HEK293 (cell line): ENCODE measurements at regions not wholly inside any gene's neighbourhood (a gene's known extent, or its start where the extent isn't known, plus 50 kb on each side); places are given as distances from the start of the nearest gene placed in this dataset.
A peak's percentile ranks its signal among the peaks of the same experiment; 100 is the strongest.

Experiments used
- CTCF ChIA-PET: fragments of 350-600 bp; formaldehyde crosslinking; extraction: SDS; loops from one replicate; lab custom pipeline; 2021; ENCODE audit warnings: antibody characterized with exemption; lab: Yijun Ruan, JAX
- POLR2A ChIA-PET: fragments of 300-600 bp; formaldehyde crosslinking; extraction: SDS; loops from one replicate; lab custom pipeline; 2020; ENCODE audit warnings: antibody characterized with exemption, inconsistent platforms; lab: Yijun Ruan, JAX
- H3K27ac ChIP-seq: fragments of 200-500 bp; sonication (Bioruptor generic); 2 replicates; pipeline ENCODE4 v1.5.1; 2014; ENCODE audit warnings: low read depth, low read length, control low read depth, inconsistent platforms; ENCODE audit errors: extremely low read depth
- H3K36me3 ChIP-seq, 2 experiments: fragments of 200-500 bp in 1 of 2; sonication (Bioruptor generic) in 1 of 2; 1 replicate in 1 of 2; 2 replicates in 1 of 2; pipeline ENCODE4 v1.5.1; 2014 to 2017; ENCODE audit warnings: inconsistent platforms in 2 of 2, low read length in 2 of 2; ENCODE audit not compliant: control insufficient read depth in 2 of 2, insufficient read depth in 1 of 2
- H3K4me1 ChIP-seq: fragments of 200-500 bp; sonication (Bioruptor generic); 2 replicates; pipeline ENCODE4 v1.5.1; 2014; ENCODE audit warnings: mild to moderate bottlenecking, low read length, inconsistent platforms; ENCODE audit not compliant: control insufficient read depth, insufficient read depth
- H3K4me3 ChIP-seq: 2 replicates; pipeline ENCODE4 v1.5.1; 2011; ENCODE audit warnings: low read depth, mild to moderate bottlenecking, control low read depth, low read length, moderate library complexity
- H3K9me3 ChIP-seq: fragments of 200-500 bp; sonication (Bioruptor generic); 2 replicates; pipeline ENCODE4 v1.5.1; 2014; ENCODE audit warnings: low read depth, low read length, inconsistent platforms; ENCODE audit not compliant: control insufficient read depth, insufficient read depth
- EGR2 ChIP-seq: fragments of 450-650 bp; formaldehyde crosslinking; IDR thresholded peaks from 2 replicates; pipeline ENCODE4 v1.5.1; 2016; ENCODE audit warnings: low read depth, missing biosample characterization, missing genetic modification characterization
- GLIS1 ChIP-seq: fragments of 450-650 bp; formaldehyde crosslinking; IDR thresholded peaks from 2 replicates; pipeline ENCODE4 v1.5.1; 2016; ENCODE audit warnings: missing biosample characterization, missing genetic modification characterization
- OSR2 ChIP-seq: fragments of 450-650 bp; formaldehyde crosslinking; IDR thresholded peaks from 2 replicates; pipeline ENCODE4 v1.5.1; 2016; ENCODE audit warnings: missing biosample characterization, missing genetic modification characterization
- SCRT1 ChIP-seq: fragments of 450-650 bp; formaldehyde crosslinking; IDR thresholded peaks from 2 replicates; pipeline ENCODE4 v1.5.1; 2016; ENCODE audit warnings: missing biosample characterization, missing genetic modification characterization, borderline replicate concordance
- SCRT2 ChIP-seq: fragments of 450-650 bp; formaldehyde crosslinking; IDR thresholded peaks from 2 replicates; pipeline ENCODE4 v1.5.1; 2016; ENCODE audit warnings: missing biosample characterization, missing genetic modification characterization
- YY1 ChIP-seq: fragments of 450-650 bp; formaldehyde crosslinking; IDR thresholded peaks from 2 replicates; pipeline ENCODE4 v1.5.1; 2018; ENCODE audit warnings: missing biosample characterization, missing genetic modification characterization
- ZBTB21 ChIP-seq: fragments of 450-650 bp; formaldehyde crosslinking; IDR thresholded peaks from 2 replicates; pipeline ENCODE4 v1.5.1; 2017; ENCODE audit warnings: missing biosample characterization, missing genetic modification characterization
- ZEB2 ChIP-seq: fragments of 450-650 bp; formaldehyde crosslinking; IDR thresholded peaks from 2 replicates; pipeline ENCODE4 v1.5.1; 2016; ENCODE audit warnings: missing biosample characterization, missing genetic modification characterization
- ZFHX2 ChIP-seq: fragments of 450-650 bp; formaldehyde crosslinking; conservative IDR thresholded peaks from 2 replicates; pipeline ENCODE4 v1.5.1; 2016; ENCODE audit warnings: missing biosample characterization, missing genetic modification characterization
- ZFP3 ChIP-seq: fragments of 450-650 bp; formaldehyde crosslinking; IDR thresholded peaks from 2 replicates; pipeline ENCODE4 v1.5.1; 2016; ENCODE audit warnings: low read depth, missing biosample characterization, missing genetic modification characterization
- ZNF221 ChIP-seq: fragments of 450-650 bp; formaldehyde crosslinking; IDR thresholded peaks from 2 replicates; pipeline ENCODE4 v1.5.1; 2017; ENCODE audit warnings: missing biosample characterization, missing genetic modification characterization, borderline replicate concordance
- ZNF394 ChIP-seq: fragments of 450-650 bp; formaldehyde crosslinking; IDR thresholded peaks from 2 replicates; pipeline ENCODE4 v1.5.1; 2016; ENCODE audit warnings: missing biosample characterization, missing genetic modification characterization, mild to moderate bottlenecking, moderate library complexity, borderline replicate concordance
- ZNF747 ChIP-seq: fragments of 450-650 bp; formaldehyde crosslinking; IDR thresholded peaks from 2 replicates; pipeline ENCODE4 v1.5.1; 2016; ENCODE audit warnings: missing biosample characterization, missing genetic modification characterization
- TF ChIP-seq, protein P1 (sequence below): fragments of 450-650 bp; formaldehyde crosslinking; IDR thresholded peaks from 2 replicates; pipeline ENCODE4 v1.5.1; 2016; ENCODE audit warnings: missing biosample characterization, missing genetic modification characterization
- TF ChIP-seq, protein P2 (sequence below): fragments of 450-650 bp; formaldehyde crosslinking; IDR thresholded peaks from 2 replicates; pipeline ENCODE4 v1.5.0; 2017; ENCODE audit warnings: missing biosample characterization, missing genetic modification characterization, borderline replicate concordance
- TF ChIP-seq, protein P3 (sequence below): fragments of 450-650 bp; formaldehyde crosslinking; IDR thresholded peaks from 2 replicates; pipeline ENCODE4 v1.5.1; 2017; ENCODE audit warnings: missing biosample characterization, missing genetic modification characterization
- TF ChIP-seq, protein P4 (sequence below): fragments of 450-650 bp; formaldehyde crosslinking; IDR thresholded peaks from 2 replicates; pipeline ENCODE4 v1.5.1; 2016; ENCODE audit warnings: missing biosample characterization, missing genetic modification characterization, borderline replicate concordance

GRCh38 chr6:4346659-4347333 is 211.4 kb upstream of the ECI2 start:
- TF ChIP-seq SCRT2 (tag by site-specific recombination) = peak; percentile 92
- no peak for TF ChIP-seq ZFP3 (tag by site-specific recombination)
- TF ChIP-seq SCRT1 (tag by site-specific recombination) = peak; percentile 67; the same call in 1 of the 2 replicates
- H3K4me3 ChIP-seq = no peak overlapping the region
- CTCF ChIA-PET = interaction anchor here (0.7 kb wide), 1 partner anchor 33 kb away, joined by 3 read pairs; no protein-coding TSS in a partner anchor
- no peak overlapping the region for H3K27ac ChIP-seq
- POLR2A ChIA-PET = no interaction called here
- H3K36me3 ChIP-seq = no peaks in the 10 kb centered on the region
- H3K4me1 ChIP-seq = peaks cover 8% of the 10 kb centered on the region; the same call in 1 of the 2 replicates
- H3K9me3 ChIP-seq = no peaks in the 10 kb centered on the region

GRCh38 chr6:4345543-4345942 is 210.2 kb upstream of the ECI2 start:
- Histone ChIP-seq H3K36me3 (no peaks in the 10 kb centered on the region), H3K4me1 (peaks cover 8% of the 10 kb centered on the region; the same call in 1 of the 2 replicates), H3K9me3 (no peaks in the 10 kb centered on the region)
- POLR2A ChIA-PET = no interaction called here
- TF ChIP-seq GLIS1 (tag by site-specific recombination) (peak; percentile 85), YY1 (tag by site-specific recombination) (0 out of 2 replicates have a peak, but pooled peaks have one; percentile 19), EGR2 (tag by site-specific recombination) (peak; percentile 8; the same call in 1 of the 2 replicates), ZNF747 (tag by site-specific recombination) (no peak), ZFHX2 (tag by site-specific recombination) (peak; percentile 45)
- TF ChIP-seq, protein P1, sequence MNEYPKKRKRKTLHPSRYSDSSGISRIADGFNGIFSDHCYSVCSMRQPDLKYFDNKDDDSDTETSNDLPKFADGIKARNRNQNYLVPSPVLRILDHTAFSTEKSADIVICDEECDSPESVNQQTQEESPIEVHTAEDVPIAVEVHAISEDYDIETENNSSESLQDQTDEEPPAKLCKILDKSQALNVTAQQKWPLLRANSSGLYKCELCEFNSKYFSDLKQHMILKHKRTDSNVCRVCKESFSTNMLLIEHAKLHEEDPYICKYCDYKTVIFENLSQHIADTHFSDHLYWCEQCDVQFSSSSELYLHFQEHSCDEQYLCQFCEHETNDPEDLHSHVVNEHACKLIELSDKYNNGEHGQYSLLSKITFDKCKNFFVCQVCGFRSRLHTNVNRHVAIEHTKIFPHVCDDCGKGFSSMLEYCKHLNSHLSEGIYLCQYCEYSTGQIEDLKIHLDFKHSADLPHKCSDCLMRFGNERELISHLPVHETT = no peak
- TF ChIP-seq, all 188 proteins: peak for 4
- Histone ChIP-seq H3K4me3 (no peak overlapping the region), H3K27ac (no peak overlapping the region)
- CTCF ChIA-PET = interaction anchor here (2.0 kb wide), 1 partner anchor 9 kb away, joined by 10 read pairs; no protein-coding TSS in a partner anchor

DNA sequence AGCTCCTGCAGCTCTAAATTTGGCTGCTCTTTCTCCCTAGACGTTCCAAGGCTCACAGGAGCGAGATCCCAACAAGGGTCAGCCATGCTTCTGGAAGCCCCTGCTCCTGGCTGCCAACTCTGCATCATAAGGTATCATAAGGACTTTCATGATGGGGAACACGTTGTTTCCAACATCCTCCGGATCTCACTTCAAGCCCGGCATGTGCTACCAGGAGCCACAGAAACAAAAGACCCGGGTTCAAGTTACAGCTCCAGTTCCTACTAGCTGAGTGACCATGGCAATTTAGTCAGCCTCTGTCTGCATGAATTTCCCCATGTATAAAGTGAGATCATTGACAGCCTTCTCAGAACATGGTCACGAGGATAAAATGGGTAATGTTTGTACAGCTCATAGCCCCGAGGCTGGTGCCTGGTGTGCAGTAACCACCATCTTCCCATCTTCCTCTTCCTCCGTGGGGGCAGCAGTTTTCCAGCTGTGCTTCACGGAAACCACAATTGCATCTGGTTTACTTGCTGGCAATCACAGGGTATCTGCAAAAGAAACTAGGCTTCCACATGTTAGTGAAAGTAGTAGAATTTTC is 209.0 kb upstream of the ECI2 start:
- H3K27ac ChIP-seq = no peak overlapping the region
- no peak overlapping the region for H3K4me3 ChIP-seq
- peaks cover 8% of the 10 kb centered on the region; the same call in 1 of the 2 replicates for H3K4me1 ChIP-seq
- no peaks in the 10 kb centered on the region for H3K36me3 ChIP-seq
- H3K9me3 ChIP-seq = no peaks in the 10 kb centered on the region
- POLR2A ChIA-PET = interaction anchor here (0.5 kb wide), 1 partner anchor 1065 kb away, joined by 5 read pairs; no protein-coding TSS in a partner anchor
- CTCF ChIA-PET = interaction anchor here (2.0 kb wide), 1 partner anchor 10 kb away, joined by 10 read pairs; no protein-coding TSS in a partner anchor
- TF ChIP-seq OSR2 (tag by site-specific recombination) (peak; percentile 61), ZNF221 (tag by site-specific recombination) (no peak), ZNF394 (tag by site-specific recombination) (0 out of 2 replicates have a peak, but pooled peaks have one; percentile 29), ZEB2 (tag by site-specific recombination) (0 out of 2 replicates have a peak, but pooled peaks have one; percentile 62), ZBTB21 (no peak)
- TF ChIP-seq, protein P2, sequence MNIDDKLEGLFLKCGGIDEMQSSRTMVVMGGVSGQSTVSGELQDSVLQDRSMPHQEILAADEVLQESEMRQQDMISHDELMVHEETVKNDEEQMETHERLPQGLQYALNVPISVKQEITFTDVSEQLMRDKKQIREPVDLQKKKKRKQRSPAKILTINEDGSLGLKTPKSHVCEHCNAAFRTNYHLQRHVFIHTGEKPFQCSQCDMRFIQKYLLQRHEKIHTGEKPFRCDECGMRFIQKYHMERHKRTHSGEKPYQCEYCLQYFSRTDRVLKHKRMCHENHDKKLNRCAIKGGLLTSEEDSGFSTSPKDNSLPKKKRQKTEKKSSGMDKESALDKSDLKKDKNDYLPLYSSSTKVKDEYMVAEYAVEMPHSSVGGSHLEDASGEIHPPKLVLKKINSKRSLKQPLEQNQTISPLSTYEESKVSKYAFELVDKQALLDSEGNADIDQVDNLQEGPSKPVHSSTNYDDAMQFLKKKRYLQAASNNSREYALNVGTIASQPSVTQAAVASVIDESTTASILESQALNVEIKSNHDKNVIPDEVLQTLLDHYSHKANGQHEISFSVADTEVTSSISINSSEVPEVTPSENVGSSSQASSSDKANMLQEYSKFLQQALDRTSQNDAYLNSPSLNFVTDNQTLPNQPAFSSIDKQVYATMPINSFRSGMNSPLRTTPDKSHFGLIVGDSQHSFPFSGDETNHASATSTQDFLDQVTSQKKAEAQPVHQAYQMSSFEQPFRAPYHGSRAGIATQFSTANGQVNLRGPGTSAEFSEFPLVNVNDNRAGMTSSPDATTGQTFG (tag by site-specific recombination) = no peak
- TF ChIP-seq, protein P3, sequence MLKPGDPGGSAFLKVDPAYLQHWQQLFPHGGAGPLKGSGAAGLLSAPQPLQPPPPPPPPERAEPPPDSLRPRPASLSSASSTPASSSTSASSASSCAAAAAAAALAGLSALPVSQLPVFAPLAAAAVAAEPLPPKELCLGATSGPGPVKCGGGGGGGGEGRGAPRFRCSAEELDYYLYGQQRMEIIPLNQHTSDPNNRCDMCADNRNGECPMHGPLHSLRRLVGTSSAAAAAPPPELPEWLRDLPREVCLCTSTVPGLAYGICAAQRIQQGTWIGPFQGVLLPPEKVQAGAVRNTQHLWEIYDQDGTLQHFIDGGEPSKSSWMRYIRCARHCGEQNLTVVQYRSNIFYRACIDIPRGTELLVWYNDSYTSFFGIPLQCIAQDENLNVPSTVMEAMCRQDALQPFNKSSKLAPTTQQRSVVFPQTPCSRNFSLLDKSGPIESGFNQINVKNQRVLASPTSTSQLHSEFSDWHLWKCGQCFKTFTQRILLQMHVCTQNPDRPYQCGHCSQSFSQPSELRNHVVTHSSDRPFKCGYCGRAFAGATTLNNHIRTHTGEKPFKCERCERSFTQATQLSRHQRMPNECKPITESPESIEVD = no peak
- TF ChIP-seq, protein P4, sequence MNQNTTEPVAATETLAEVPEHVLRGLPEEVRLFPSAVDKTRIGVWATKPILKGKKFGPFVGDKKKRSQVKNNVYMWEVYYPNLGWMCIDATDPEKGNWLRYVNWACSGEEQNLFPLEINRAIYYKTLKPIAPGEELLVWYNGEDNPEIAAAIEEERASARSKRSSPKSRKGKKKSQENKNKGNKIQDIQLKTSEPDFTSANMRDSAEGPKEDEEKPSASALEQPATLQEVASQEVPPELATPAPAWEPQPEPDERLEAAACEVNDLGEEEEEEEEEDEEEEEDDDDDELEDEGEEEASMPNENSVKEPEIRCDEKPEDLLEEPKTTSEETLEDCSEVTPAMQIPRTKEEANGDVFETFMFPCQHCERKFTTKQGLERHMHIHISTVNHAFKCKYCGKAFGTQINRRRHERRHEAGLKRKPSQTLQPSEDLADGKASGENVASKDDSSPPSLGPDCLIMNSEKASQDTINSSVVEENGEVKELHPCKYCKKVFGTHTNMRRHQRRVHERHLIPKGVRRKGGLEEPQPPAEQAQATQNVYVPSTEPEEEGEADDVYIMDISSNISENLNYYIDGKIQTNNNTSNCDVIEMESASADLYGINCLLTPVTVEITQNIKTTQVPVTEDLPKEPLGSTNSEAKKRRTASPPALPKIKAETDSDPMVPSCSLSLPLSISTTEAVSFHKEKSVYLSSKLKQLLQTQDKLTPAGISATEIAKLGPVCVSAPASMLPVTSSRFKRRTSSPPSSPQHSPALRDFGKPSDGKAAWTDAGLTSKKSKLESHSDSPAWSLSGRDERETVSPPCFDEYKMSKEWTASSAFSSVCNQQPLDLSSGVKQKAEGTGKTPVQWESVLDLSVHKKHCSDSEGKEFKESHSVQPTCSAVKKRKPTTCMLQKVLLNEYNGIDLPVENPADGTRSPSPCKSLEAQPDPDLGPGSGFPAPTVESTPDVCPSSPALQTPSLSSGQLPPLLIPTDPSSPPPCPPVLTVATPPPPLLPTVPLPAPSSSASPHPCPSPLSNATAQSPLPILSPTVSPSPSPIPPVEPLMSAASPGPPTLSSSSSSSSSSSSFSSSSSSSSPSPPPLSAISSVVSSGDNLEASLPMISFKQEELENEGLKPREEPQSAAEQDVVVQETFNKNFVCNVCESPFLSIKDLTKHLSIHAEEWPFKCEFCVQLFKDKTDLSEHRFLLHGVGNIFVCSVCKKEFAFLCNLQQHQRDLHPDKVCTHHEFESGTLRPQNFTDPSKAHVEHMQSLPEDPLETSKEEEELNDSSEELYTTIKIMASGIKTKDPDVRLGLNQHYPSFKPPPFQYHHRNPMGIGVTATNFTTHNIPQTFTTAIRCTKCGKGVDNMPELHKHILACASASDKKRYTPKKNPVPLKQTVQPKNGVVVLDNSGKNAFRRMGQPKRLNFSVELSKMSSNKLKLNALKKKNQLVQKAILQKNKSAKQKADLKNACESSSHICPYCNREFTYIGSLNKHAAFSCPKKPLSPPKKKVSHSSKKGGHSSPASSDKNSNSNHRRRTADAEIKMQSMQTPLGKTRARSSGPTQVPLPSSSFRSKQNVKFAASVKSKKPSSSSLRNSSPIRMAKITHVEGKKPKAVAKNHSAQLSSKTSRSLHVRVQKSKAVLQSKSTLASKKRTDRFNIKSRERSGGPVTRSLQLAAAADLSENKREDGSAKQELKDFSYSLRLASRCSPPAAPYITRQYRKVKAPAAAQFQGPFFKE (tag by site-specific recombination) = no peak
